ENCODE measurements at regions not wholly inside any gene's neighbourhood (a gene's known extent, or its start where the extent isn't known, plus 50 kb on each side); places are given as distances from the start of the nearest gene placed in this dataset.

- Histone ChIP-seq H3K36me3 (ENCODE audit: control insufficient read depth in 2 of 2, extremely low read depth in 1 of 2, insufficient read depth in 2 of 2, low read length in 2 of 2) (no peaks in the 10 kb centered on the region), H3K4me1 (ENCODE audit: control insufficient read depth, extremely low read depth, insufficient read depth, low read length) (no peaks in the 10 kb centered on the region), H3K9ac (replicated peaks; ENCODE audit: extremely low read depth, insufficient read depth, low read length) (no peak overlapping the region), H3K27me3 (ENCODE audit: control insufficient read depth in 2 of 2, insufficient read depth in 2 of 2, low read length in 2 of 2) (no peaks in the 10 kb centered on the region), H2AFZ (ENCODE audit: low read depth, low read length) (no peak overlapping the region), H3K79me2 (ENCODE audit: control insufficient read depth, insufficient read depth, low read length) (no peaks in the 10 kb centered on the region), H3K27ac (ENCODE audit: insufficient read depth, low read depth, low read length) (no peak overlapping the region), H3K9me1 (replicated peaks; ENCODE audit: control insufficient read depth, extremely low read depth, insufficient read depth, low read length) (no peaks in the 10 kb centered on the region), H4K20me1 (replicated peaks; ENCODE audit: control insufficient read depth, extremely low read depth, insufficient read depth, low read length) (no peaks in the 10 kb centered on the region), H3K4me3 (replicated peaks in 1 of 3; ENCODE audit: insufficient read depth in 1 of 3, low read depth in 1 of 3, low read length in 3 of 3) (no peak overlapping the region), H3K4me2 (ENCODE audit: insufficient read depth, low read length) (no peak overlapping the region), H3K9me3 (replicated peaks; ENCODE audit: control insufficient read depth, insufficient read depth, low read length) (no peaks in the 10 kb centered on the region)
- ChIA-PET POLR2A (no interaction called here), CTCF (no interaction called here)
- TF ChIP-seq GATA2 (IDR thresholded peaks at IDR 0.05; ENCODE audit: insufficient read depth, insufficient read length, low read depth, low read length), result no peak
- TF ChIP-seq FOS (IDR thresholded peaks at IDR 0.05; ENCODE audit: borderline replicate concordance, insufficient read depth, low read length), result no peak
- TF ChIP-seq POLR2A (IDR thresholded peaks at IDR 0.05; ENCODE audit: low read depth, low read length), result no peak
- TF ChIP-seq, protein P1, sequence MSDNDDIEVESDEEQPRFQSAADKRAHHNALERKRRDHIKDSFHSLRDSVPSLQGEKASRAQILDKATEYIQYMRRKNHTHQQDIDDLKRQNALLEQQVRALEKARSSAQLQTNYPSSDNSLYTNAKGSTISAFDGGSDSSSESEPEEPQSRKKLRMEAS (IDR thresholded peaks at IDR 0.05; ENCODE audit: insufficient read depth, insufficient read length), result no peak
- no peak for TF ChIP-seq MYC (IDR thresholded peaks at IDR 0.05; ENCODE audit: low read depth, low read length)
- no TSS peak for BruUV-seq (replicated peaks)
- DNase-seq (ENCODE audit: low read depth, low spot score) (no peak), FAIRE-seq (no peak)
- intact Hi-C loops (cut with micrococcal nuclease), result no loop called here
- dilution Hi-C loops (cut with MboI; ENCODE audit: extremely low pct_ligation_motif_present, low sequenced_read_pairs), result no loop called here
Observed at GRCh38 chr17:53659181-53659580, 163.5 kb upstream of the KIF2B start.

DNA sequence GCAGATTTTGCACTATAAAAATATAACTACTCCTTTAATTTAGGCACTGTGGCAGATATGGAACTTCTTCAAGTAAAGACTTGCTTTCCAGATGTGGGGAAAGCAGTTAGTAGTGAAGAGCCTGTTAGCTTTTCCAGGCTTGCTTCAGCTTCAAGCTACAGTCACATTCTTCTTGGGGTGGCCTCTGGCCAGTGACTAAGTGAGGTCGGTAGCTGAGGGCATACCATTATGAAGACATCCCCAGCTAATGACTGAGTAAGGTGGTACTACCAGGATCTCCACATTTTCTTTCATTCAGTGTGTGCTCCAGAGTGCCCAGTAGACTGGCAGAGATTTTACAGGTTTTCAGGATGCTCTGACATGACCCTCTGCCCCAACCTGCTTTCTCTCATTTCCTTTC is 167.1 kb upstream of the KIF2B start:
- no peaks in the 10 kb centered on the region for H3K9me1 ChIP-seq (replicated peaks; ENCODE audit: control insufficient read depth, extremely low read depth, insufficient read depth, low read length)
- no peak overlapping the region for H3K9ac ChIP-seq (replicated peaks; ENCODE audit: extremely low read depth, insufficient read depth, low read length)
- no peak for TF ChIP-seq POLR2AphosphoS5 (IDR thresholded peaks at IDR 0.05; ENCODE audit: insufficient read depth, low read depth, low read length)
- TF ChIP-seq MYC (IDR thresholded peaks at IDR 0.05; ENCODE audit: low read depth, low read length), result no peak
- TF ChIP-seq, protein P2, sequence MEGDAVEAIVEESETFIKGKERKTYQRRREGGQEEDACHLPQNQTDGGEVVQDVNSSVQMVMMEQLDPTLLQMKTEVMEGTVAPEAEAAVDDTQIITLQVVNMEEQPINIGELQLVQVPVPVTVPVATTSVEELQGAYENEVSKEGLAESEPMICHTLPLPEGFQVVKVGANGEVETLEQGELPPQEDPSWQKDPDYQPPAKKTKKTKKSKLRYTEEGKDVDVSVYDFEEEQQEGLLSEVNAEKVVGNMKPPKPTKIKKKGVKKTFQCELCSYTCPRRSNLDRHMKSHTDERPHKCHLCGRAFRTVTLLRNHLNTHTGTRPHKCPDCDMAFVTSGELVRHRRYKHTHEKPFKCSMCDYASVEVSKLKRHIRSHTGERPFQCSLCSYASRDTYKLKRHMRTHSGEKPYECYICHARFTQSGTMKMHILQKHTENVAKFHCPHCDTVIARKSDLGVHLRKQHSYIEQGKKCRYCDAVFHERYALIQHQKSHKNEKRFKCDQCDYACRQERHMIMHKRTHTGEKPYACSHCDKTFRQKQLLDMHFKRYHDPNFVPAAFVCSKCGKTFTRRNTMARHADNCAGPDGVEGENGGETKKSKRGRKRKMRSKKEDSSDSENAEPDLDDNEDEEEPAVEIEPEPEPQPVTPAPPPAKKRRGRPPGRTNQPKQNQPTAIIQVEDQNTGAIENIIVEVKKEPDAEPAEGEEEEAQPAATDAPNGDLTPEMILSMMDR (IDR thresholded peaks at IDR 0.05; ENCODE audit: extremely low read depth in 1 of 2, insufficient read depth in 1 of 2, low read depth in 1 of 2, low read length in 2 of 2), result no peak
- no peak for TF ChIP-seq POLR2A (IDR thresholded peaks at IDR 0.05; ENCODE audit: low read depth, low read length)
- TF ChIP-seq GATA2 (IDR thresholded peaks at IDR 0.05; ENCODE audit: insufficient read depth, insufficient read length, low read depth, low read length), result no peak
- TF ChIP-seq, protein P1 (IDR thresholded peaks at IDR 0.05; ENCODE audit: insufficient read depth, insufficient read length), result no peak
- TF ChIP-seq EZH2 (IDR thresholded peaks at IDR 0.05; ENCODE audit: borderline replicate concordance, low read depth, low read length, severe bottlenecking), result no peak
- TF ChIP-seq JUN (IDR thresholded peaks at IDR 0.05; ENCODE audit: borderline replicate concordance, insufficient read depth, insufficient read length, low read depth), result no peak
- TF ChIP-seq FOS (IDR thresholded peaks at IDR 0.05; ENCODE audit: borderline replicate concordance, insufficient read depth, low read length), result no peak
- H4K20me1 ChIP-seq (replicated peaks; ENCODE audit: control insufficient read depth, extremely low read depth, insufficient read depth, low read length), result no peaks in the 10 kb centered on the region
- H3K27me3 ChIP-seq (ENCODE audit: control insufficient read depth in 2 of 2, insufficient read depth in 2 of 2, low read length in 2 of 2), result no peaks in the 10 kb centered on the region
- H3K4me3 ChIP-seq (replicated peaks in 1 of 3; ENCODE audit: insufficient read depth in 1 of 3, low read depth in 1 of 3, low read length in 3 of 3), result no peak overlapping the region
- dilution Hi-C loops (cut with MboI; ENCODE audit: extremely low pct_ligation_motif_present, low sequenced_read_pairs), result no loop called here
- H3K9me3 ChIP-seq (replicated peaks; ENCODE audit: control insufficient read depth, insufficient read depth, low read length), result peaks cover 2% of the 10 kb centered on the region
- DNase-seq (ENCODE audit: low read depth, low spot score) (no peak), FAIRE-seq (no peak)
- no peak overlapping the region for H2AFZ ChIP-seq (ENCODE audit: low read depth, low read length)
- BruUV-seq (replicated peaks), result no TSS peak
- H3K36me3 ChIP-seq (ENCODE audit: control insufficient read depth in 2 of 2, extremely low read depth in 1 of 2, insufficient read depth in 2 of 2, low read length in 2 of 2), result no peaks in the 10 kb centered on the region
- no peaks in the 10 kb centered on the region for H3K79me2 ChIP-seq (ENCODE audit: control insufficient read depth, insufficient read depth, low read length)
- H3K4me2 ChIP-seq (ENCODE audit: insufficient read depth, low read length), result no peak overlapping the region
- intact Hi-C loops (cut with micrococcal nuclease), result no loop called here
- H3K4me1 ChIP-seq (ENCODE audit: control insufficient read depth, extremely low read depth, insufficient read depth, low read length), result no peaks in the 10 kb centered on the region
- POLR2A ChIA-PET, result no interaction called here
- no peak overlapping the region for H3K27ac ChIP-seq (ENCODE audit: insufficient read depth, low read depth, low read length)
- CTCF ChIA-PET, result no interaction called here
